ENCODE measurements at regions not wholly inside any gene's neighbourhood (a gene's known extent, or its start where the extent isn't known, plus 50 kb on each side); places are given as distances from the start of the nearest gene placed in this dataset.

- no peak for TF ChIP-seq POLR2AphosphoS5 (IDR thresholded peaks at IDR 0.05; ENCODE audit: low read depth, low read length)
- TF ChIP-seq CTCF (IDR thresholded peaks at IDR 0.05) = no peak
- no peak for TF ChIP-seq RAD21 (IDR thresholded peaks at IDR 0.05; ENCODE audit: low read length)
- no peak for TF ChIP-seq TCF12 (IDR thresholded peaks at IDR 0.05)
- no peak for TF ChIP-seq JUND (IDR thresholded peaks at IDR 0.05)
- no peak for TF ChIP-seq GABPA (IDR thresholded peaks at IDR 0.05; ENCODE audit: low read depth)
- no peak for TF ChIP-seq EP300 (IDR thresholded peaks at IDR 0.05; ENCODE audit: borderline replicate concordance in 1 of 2, low read depth in 1 of 2, low read length in 1 of 2)
- TF ChIP-seq USF1 (IDR thresholded peaks at IDR 0.05; ENCODE audit: borderline replicate concordance, low read depth) = no peak
- no peak for TF ChIP-seq ZBTB33 (IDR thresholded peaks at IDR 0.05; ENCODE audit: borderline replicate concordance, low read depth)
These were observed 54.4 kb downstream of the ZNF503 start for GRCh38 chr10:75347186-75347585.

Data from SK-N-SH (cell line).